ENCODE measurements at regions not wholly inside any gene's neighbourhood (a gene's known extent, or its start where the extent isn't known, plus 50 kb on each side); places are given as distances from the start of the nearest gene placed in this dataset.
"Not testable (repeated sequence)": the region's sequence is repeated elsewhere in the genome, so short reads cannot be mapped to it uniquely, and the experiment has no call there.

- no peaks in the 10 kb centered on the region for H3K9me3 ChIP-seq (ENCODE audit: control insufficient read depth, insufficient read depth, low read length)
Observed at GRCh38 chr1:222182641-222183040, 365.3 kb downstream of the HHIPL2 start.

GRCh38 chr1:222181191-222181590 lies 366.7 kb downstream of the HHIPL2 start:
- Histone ChIP-seq H3K9me3 (ENCODE audit: control insufficient read depth, insufficient read depth, low read length) (no peaks in the 10 kb centered on the region), H3K36me3 (ENCODE audit: control insufficient read depth, insufficient read depth, low read length) (no peaks in the 10 kb centered on the region), H3K4me1 (ENCODE audit: control insufficient read depth, insufficient read depth, low read length) (no peaks in the 10 kb centered on the region), H3K4me3 (ENCODE audit: low read depth, low read length) (no peak overlapping the region), H3K27ac (ENCODE audit: low read depth, low read length) (no peak overlapping the region), H3K27me3 (ENCODE audit: control insufficient read depth, insufficient read depth, low read length) (no peaks in the 10 kb centered on the region)
- 100% methylated on average over 1 of the region's 1 CpG for WGBS (ENCODE audit: insufficient coverage)
- DNase-seq (ENCODE audit: low read depth in 4 of 6, low spot score in 6 of 6) = no peak

More at GRCh38 chr1:222182641-222183040, 365.3 kb downstream of the HHIPL2 start:
- H3K36me3 ChIP-seq (ENCODE audit: control insufficient read depth, insufficient read depth, low read length) = no peaks in the 10 kb centered on the region
- H3K27me3 ChIP-seq (ENCODE audit: control insufficient read depth, insufficient read depth, low read length) = no peaks in the 10 kb centered on the region
- H3K4me3 ChIP-seq (ENCODE audit: low read depth, low read length) = no peak overlapping the region
- H3K27ac ChIP-seq (ENCODE audit: low read depth, low read length) = no peak overlapping the region
- no peaks in the 10 kb centered on the region for H3K4me1 ChIP-seq (ENCODE audit: control insufficient read depth, insufficient read depth, low read length)
- DNase-seq (ENCODE audit: low read depth in 4 of 6, low spot score in 6 of 6) = no peak

- not testable (repeated sequence) for H3K4me3 ChIP-seq (ENCODE audit: low read depth, low read length); H3K27me3 ChIP-seq (ENCODE audit: control insufficient read depth, insufficient read depth, low read length); H3K9me3 ChIP-seq (ENCODE audit: control insufficient read depth, insufficient read depth, low read length); DNase-seq (ENCODE audit: low read depth in 4 of 6, low spot score in 6 of 6); H3K27ac ChIP-seq (ENCODE audit: low read depth, low read length); H3K4me1 ChIP-seq (ENCODE audit: control insufficient read depth, insufficient read depth, low read length); H3K36me3 ChIP-seq (ENCODE audit: control insufficient read depth, insufficient read depth, low read length)
- WGBS (ENCODE audit: insufficient coverage) = no CpG with 5 or more reads among the region's 4 CpGs
Observed at GRCh38 chr1:222177496-222177895, 370.4 kb downstream of the HHIPL2 start.

- no CpG with 5 or more reads among the region's 2 CpGs for WGBS (ENCODE audit: insufficient coverage)
- H3K9me3 ChIP-seq (ENCODE audit: control insufficient read depth, insufficient read depth, low read length) = no peaks in the 10 kb centered on the region
- no peaks in the 10 kb centered on the region for H3K4me1 ChIP-seq (ENCODE audit: control insufficient read depth, insufficient read depth, low read length)
- no peaks in the 10 kb centered on the region for H3K27me3 ChIP-seq (ENCODE audit: control insufficient read depth, insufficient read depth, low read length)
- H3K27ac ChIP-seq (ENCODE audit: low read depth, low read length) = no peak overlapping the region
- DNase-seq (ENCODE audit: low read depth in 4 of 6, low spot score in 6 of 6) = peak in 1 of 6 donors; percentile 45
- no peaks in the 10 kb centered on the region for H3K36me3 ChIP-seq (ENCODE audit: control insufficient read depth, insufficient read depth, low read length)
- no peak overlapping the region for H3K4me3 ChIP-seq (ENCODE audit: low read depth, low read length)
Observed at GRCh38 chr1:222171005-222171404, 376.9 kb downstream of the HHIPL2 start.

- Histone ChIP-seq H3K4me3 (ENCODE audit: low read depth, low read length) (no peak overlapping the region), H3K36me3 (ENCODE audit: control insufficient read depth, insufficient read depth, low read length) (no peaks in the 10 kb centered on the region), H3K27me3 (ENCODE audit: control insufficient read depth, insufficient read depth, low read length) (no peaks in the 10 kb centered on the region), H3K27ac (ENCODE audit: low read depth, low read length) (no peak overlapping the region), H3K9me3 (ENCODE audit: control insufficient read depth, insufficient read depth, low read length) (no peaks in the 10 kb centered on the region), H3K4me1 (ENCODE audit: control insufficient read depth, insufficient read depth, low read length) (no peaks in the 10 kb centered on the region)
- no peak for DNase-seq (ENCODE audit: low read depth in 4 of 6, low spot score in 6 of 6)
- no CpG with 5 or more reads among the region's 1 CpG for WGBS (ENCODE audit: insufficient coverage)
Observed at GRCh38 chr1:222168621-222169020, 379.3 kb downstream of the HHIPL2 start.

GRCh38 chr1:222167896-222168295 lies 380.0 kb downstream of the HHIPL2 start:
- no peaks in the 10 kb centered on the region for H3K4me1 ChIP-seq (ENCODE audit: control insufficient read depth, insufficient read depth, low read length)
- no peak for DNase-seq (ENCODE audit: low read depth in 4 of 6, low spot score in 6 of 6)
- no peaks in the 10 kb centered on the region for H3K27me3 ChIP-seq (ENCODE audit: control insufficient read depth, insufficient read depth, low read length)
- H3K36me3 ChIP-seq (ENCODE audit: control insufficient read depth, insufficient read depth, low read length) = no peaks in the 10 kb centered on the region
- H3K4me3 ChIP-seq (ENCODE audit: low read depth, low read length) = no peak overlapping the region
- no peaks in the 10 kb centered on the region for H3K9me3 ChIP-seq (ENCODE audit: control insufficient read depth, insufficient read depth, low read length)
- WGBS (ENCODE audit: insufficient coverage) = 76% methylated on average over 1 of the region's 1 CpG
- no peak overlapping the region for H3K27ac ChIP-seq (ENCODE audit: low read depth, low read length)

GRCh38 chr1:222167111-222167510 lies 380.8 kb downstream of the HHIPL2 start:
- 92% methylated on average over 2 of the region's 3 CpGs for WGBS (ENCODE audit: insufficient coverage)
- H3K9me3 ChIP-seq (ENCODE audit: control insufficient read depth, insufficient read depth, low read length) = no peaks in the 10 kb centered on the region
- DNase-seq (ENCODE audit: low read depth in 4 of 6, low spot score in 6 of 6) = no peak
- H3K36me3 ChIP-seq (ENCODE audit: control insufficient read depth, insufficient read depth, low read length) = no peaks in the 10 kb centered on the region
- no peaks in the 10 kb centered on the region for H3K4me1 ChIP-seq (ENCODE audit: control insufficient read depth, insufficient read depth, low read length)
- no peak overlapping the region for H3K27ac ChIP-seq (ENCODE audit: low read depth, low read length)
- H3K27me3 ChIP-seq (ENCODE audit: control insufficient read depth, insufficient read depth, low read length) = no peaks in the 10 kb centered on the region
- no peak overlapping the region for H3K4me3 ChIP-seq (ENCODE audit: low read depth, low read length)

- no peak overlapping the region for H3K4me3 ChIP-seq (ENCODE audit: low read depth, low read length)
- 50% methylated on average over 1 of the region's 3 CpGs for WGBS (ENCODE audit: insufficient coverage)
- no peaks in the 10 kb centered on the region for H3K9me3 ChIP-seq (ENCODE audit: control insufficient read depth, insufficient read depth, low read length)
- DNase-seq (ENCODE audit: low read depth in 4 of 6, low spot score in 6 of 6) = peak in 1 of 6 donors; percentile 11
- H3K27me3 ChIP-seq (ENCODE audit: control insufficient read depth, insufficient read depth, low read length) = no peaks in the 10 kb centered on the region
- H3K4me1 ChIP-seq (ENCODE audit: control insufficient read depth, insufficient read depth, low read length) = no peaks in the 10 kb centered on the region
- no peaks in the 10 kb centered on the region for H3K36me3 ChIP-seq (ENCODE audit: control insufficient read depth, insufficient read depth, low read length)
- no peak overlapping the region for H3K27ac ChIP-seq (ENCODE audit: low read depth, low read length)
Observed at GRCh38 chr1:222165629-222166028, 382.3 kb downstream of the HHIPL2 start.

GRCh38 chr1:222163895-222164294 lies 384.0 kb downstream of the HHIPL2 start:
- Histone ChIP-seq H3K9me3 (ENCODE audit: control insufficient read depth, insufficient read depth, low read length) (no peaks in the 10 kb centered on the region), H3K36me3 (ENCODE audit: control insufficient read depth, insufficient read depth, low read length) (no peaks in the 10 kb centered on the region), H3K27ac (ENCODE audit: low read depth, low read length) (no peak overlapping the region), H3K4me1 (ENCODE audit: control insufficient read depth, insufficient read depth, low read length) (no peaks in the 10 kb centered on the region), H3K4me3 (ENCODE audit: low read depth, low read length) (no peak overlapping the region), H3K27me3 (ENCODE audit: control insufficient read depth, insufficient read depth, low read length) (no peaks in the 10 kb centered on the region)
- DNase-seq (ENCODE audit: low read depth in 4 of 6, low spot score in 6 of 6) = no peak
- WGBS (ENCODE audit: insufficient coverage) = 45% methylated on average over 2 of the region's 2 CpGs

GRCh38 chr1:222161676-222162075 lies 386.2 kb downstream of the HHIPL2 start:
- Histone ChIP-seq H3K27ac (ENCODE audit: low read depth, low read length) (no peak overlapping the region), H3K4me1 (ENCODE audit: control insufficient read depth, insufficient read depth, low read length) (no peaks in the 10 kb centered on the region), H3K4me3 (ENCODE audit: low read depth, low read length) (no peak overlapping the region), H3K27me3 (ENCODE audit: control insufficient read depth, insufficient read depth, low read length) (no peaks in the 10 kb centered on the region), H3K9me3 (ENCODE audit: control insufficient read depth, insufficient read depth, low read length) (no peaks in the 10 kb centered on the region), H3K36me3 (ENCODE audit: control insufficient read depth, insufficient read depth, low read length) (no peaks in the 10 kb centered on the region)
- WGBS (ENCODE audit: insufficient coverage) = no CpG with 5 or more reads among the region's 3 CpGs
- DNase-seq (ENCODE audit: low read depth in 4 of 6, low spot score in 6 of 6) = no peak

Measured in spinal cord (tissue), 9 donors.